ENCODE measurements at regions not wholly inside any gene's neighbourhood (a gene's known extent, or its start where the extent isn't known, plus 50 kb on each side); places are given as distances from the start of the nearest gene placed in this dataset.
A peak's percentile ranks its signal among the peaks of the same experiment; 100 is the strongest.

DNA sequence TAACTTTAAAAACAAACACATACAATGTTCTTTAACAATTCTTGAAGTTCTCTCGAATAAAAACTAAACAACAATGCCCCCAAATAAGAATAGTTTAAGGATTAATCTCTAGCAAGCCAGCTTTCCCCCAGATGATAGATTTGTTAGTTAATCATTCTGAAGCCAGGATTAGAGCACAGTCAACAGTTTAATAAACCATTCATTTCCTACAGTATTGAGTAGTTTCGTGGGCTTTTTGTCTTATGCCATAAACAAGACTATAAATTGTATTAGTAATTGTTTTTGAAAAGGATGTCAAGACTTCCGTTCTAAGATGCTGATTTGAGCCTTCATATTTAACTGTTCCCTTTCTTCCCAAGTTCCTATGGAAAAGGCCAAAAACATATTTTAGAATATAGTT, 136.6 kb downstream of the PIK3R1 start:
- ChIA-PET POLR2A (ENCODE audit: low non-redundant PET) (no interaction called here), CTCF (no interaction called here)
- TF ChIP-seq, protein P1, sequence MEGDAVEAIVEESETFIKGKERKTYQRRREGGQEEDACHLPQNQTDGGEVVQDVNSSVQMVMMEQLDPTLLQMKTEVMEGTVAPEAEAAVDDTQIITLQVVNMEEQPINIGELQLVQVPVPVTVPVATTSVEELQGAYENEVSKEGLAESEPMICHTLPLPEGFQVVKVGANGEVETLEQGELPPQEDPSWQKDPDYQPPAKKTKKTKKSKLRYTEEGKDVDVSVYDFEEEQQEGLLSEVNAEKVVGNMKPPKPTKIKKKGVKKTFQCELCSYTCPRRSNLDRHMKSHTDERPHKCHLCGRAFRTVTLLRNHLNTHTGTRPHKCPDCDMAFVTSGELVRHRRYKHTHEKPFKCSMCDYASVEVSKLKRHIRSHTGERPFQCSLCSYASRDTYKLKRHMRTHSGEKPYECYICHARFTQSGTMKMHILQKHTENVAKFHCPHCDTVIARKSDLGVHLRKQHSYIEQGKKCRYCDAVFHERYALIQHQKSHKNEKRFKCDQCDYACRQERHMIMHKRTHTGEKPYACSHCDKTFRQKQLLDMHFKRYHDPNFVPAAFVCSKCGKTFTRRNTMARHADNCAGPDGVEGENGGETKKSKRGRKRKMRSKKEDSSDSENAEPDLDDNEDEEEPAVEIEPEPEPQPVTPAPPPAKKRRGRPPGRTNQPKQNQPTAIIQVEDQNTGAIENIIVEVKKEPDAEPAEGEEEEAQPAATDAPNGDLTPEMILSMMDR (conservative IDR thresholded peaks at IDR 0.05; ENCODE audit: low read depth, low read length) = no peak
- TF ChIP-seq EZH2 (IDR thresholded peaks at IDR 0.05; ENCODE audit: borderline replicate concordance, low read depth, low read length, poor library complexity, severe bottlenecking) = no peak
- H3K4me3 ChIP-seq (ENCODE audit: low read depth, low read length, poor library complexity, severe bottlenecking) = no peak overlapping the region
- H3K9me3 ChIP-seq (ENCODE audit: low read depth, low read length, poor library complexity, severe bottlenecking) = no peaks in the 10 kb centered on the region
- no peaks in the 10 kb centered on the region for H3K36me3 ChIP-seq (ENCODE audit: insufficient read depth, low read length, poor library complexity, severe bottlenecking)
- H3K27ac ChIP-seq (ENCODE audit: low read depth, low read length, poor library complexity, severe bottlenecking) = no peak overlapping the region
- BruUV-seq (replicated peaks) = no TSS peak
- intact Hi-C loops (cut with micrococcal nuclease; ENCODE audit: unreplicated experiment) = no loop called here
- H3K4me1 ChIP-seq (ENCODE audit: insufficient read depth, low read length, poor library complexity, severe bottlenecking) = peaks cover 22% of the 10 kb centered on the region
- H3K27me3 ChIP-seq (replicated peaks; ENCODE audit: insufficient read depth, low read depth, low read length, poor library complexity) = no peaks in the 10 kb centered on the region
- DNase-seq (ENCODE audit: low spot score) = no peak

DNA sequence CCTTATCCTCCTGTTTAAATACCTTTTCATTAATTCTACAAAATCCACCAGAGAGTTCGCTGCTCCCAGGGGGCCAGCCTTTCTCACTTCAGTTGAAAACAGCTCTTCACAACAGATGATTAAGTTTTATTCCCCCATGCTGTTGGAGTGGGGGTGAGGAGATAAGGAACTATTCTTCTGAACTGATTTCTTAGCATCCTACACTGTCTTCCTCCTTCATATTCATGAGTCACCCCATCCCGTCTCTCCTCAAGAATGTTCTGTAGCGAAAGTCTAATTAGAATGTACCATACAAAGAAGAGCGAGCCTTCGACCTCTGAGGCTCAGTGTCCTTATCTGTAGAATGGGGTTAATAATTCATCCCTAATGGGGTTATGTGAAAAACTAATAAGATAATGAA, 138.0 kb downstream of the PIK3R1 start:
- Histone ChIP-seq H3K9me3 (ENCODE audit: low read depth, low read length, poor library complexity, severe bottlenecking) (no peaks in the 10 kb centered on the region), H3K4me1 (ENCODE audit: insufficient read depth, low read length, poor library complexity, severe bottlenecking) (peaks cover 22% of the 10 kb centered on the region), H3K27ac (ENCODE audit: low read depth, low read length, poor library complexity, severe bottlenecking) (no peak overlapping the region), H3K4me3 (ENCODE audit: low read depth, low read length, poor library complexity, severe bottlenecking) (no peak overlapping the region), H3K36me3 (ENCODE audit: insufficient read depth, low read length, poor library complexity, severe bottlenecking) (no peaks in the 10 kb centered on the region), H3K27me3 (replicated peaks; ENCODE audit: insufficient read depth, low read depth, low read length, poor library complexity) (no peaks in the 10 kb centered on the region)
- TF ChIP-seq, protein P1 (conservative IDR thresholded peaks at IDR 0.05; ENCODE audit: low read depth, low read length) = no peak
- TF ChIP-seq EZH2 (IDR thresholded peaks at IDR 0.05; ENCODE audit: borderline replicate concordance, low read depth, low read length, poor library complexity, severe bottlenecking) = no peak
- peak; percentile 63 for DNase-seq (ENCODE audit: low spot score)
- CTCF ChIA-PET = no interaction called here
- POLR2A ChIA-PET (ENCODE audit: low non-redundant PET) = no interaction called here
- BruUV-seq (replicated peaks) = no TSS peak
- intact Hi-C loops (cut with micrococcal nuclease; ENCODE audit: unreplicated experiment) = no loop called here

DNA sequence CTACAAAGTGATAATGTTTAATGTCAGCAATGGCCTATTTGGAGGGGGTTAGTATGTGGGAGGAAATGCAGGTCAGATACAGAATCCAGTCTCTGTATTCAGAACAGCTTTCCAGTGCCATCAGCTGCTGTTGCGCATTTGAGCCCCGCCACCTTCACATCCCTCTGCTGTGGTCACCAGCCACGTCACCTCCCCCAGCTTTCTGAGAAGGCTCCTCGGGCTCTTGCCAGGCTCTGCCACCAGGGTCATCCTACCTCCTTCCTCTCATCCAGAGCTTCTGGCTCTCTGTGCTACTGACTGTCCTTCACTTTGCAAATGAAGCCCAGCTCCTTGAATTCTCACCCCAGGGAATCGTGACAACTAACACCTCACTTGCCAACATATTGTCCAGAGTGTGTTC, 138.8 kb downstream of the PIK3R1 start:
- ChIA-PET CTCF (no interaction called here), POLR2A (ENCODE audit: low non-redundant PET) (no interaction called here)
- no TSS peak for BruUV-seq (replicated peaks)
- Histone ChIP-seq H3K27me3 (replicated peaks; ENCODE audit: insufficient read depth, low read depth, low read length, poor library complexity) (no peaks in the 10 kb centered on the region), H3K4me3 (ENCODE audit: low read depth, low read length, poor library complexity, severe bottlenecking) (no peak overlapping the region), H3K27ac (ENCODE audit: low read depth, low read length, poor library complexity, severe bottlenecking) (no peak overlapping the region), H3K9me3 (ENCODE audit: low read depth, low read length, poor library complexity, severe bottlenecking) (no peaks in the 10 kb centered on the region), H3K4me1 (ENCODE audit: insufficient read depth, low read length, poor library complexity, severe bottlenecking) (peaks cover 22% of the 10 kb centered on the region), H3K36me3 (ENCODE audit: insufficient read depth, low read length, poor library complexity, severe bottlenecking) (no peaks in the 10 kb centered on the region)
- intact Hi-C loops (cut with micrococcal nuclease; ENCODE audit: unreplicated experiment) = no loop called here
- TF ChIP-seq, protein P1 (conservative IDR thresholded peaks at IDR 0.05; ENCODE audit: low read depth, low read length) = no peak
- TF ChIP-seq EZH2 (IDR thresholded peaks at IDR 0.05; ENCODE audit: borderline replicate concordance, low read depth, low read length, poor library complexity, severe bottlenecking) = no peak
- no peak for DNase-seq (ENCODE audit: low spot score)

All from A673 (cell line).